Stimulated activated naive B cell treated with anti-CD40 and anti-IgM and Interleukin-4, amounts not matched to agents 10 μg/mL and 1 μg/mL and 100 μg/mL, for 72 hours (primary cell): ENCODE measurements at regions not wholly inside any gene's neighbourhood (a gene's known extent, or its start where the extent isn't known, plus 50 kb on each side); places are given as distances from the start of the nearest gene placed in this dataset.

Source experiments
- ATAC-seq, 2 donors: fragments of 150-1000 bp; cut with Tn5 transposase; replicated peaks; 2 replicates each; pipeline ENCODE4 v1.10.0; 2021; ENCODE audit warnings: moderate library complexity in 1 of 2
- DNase-seq: peaks from one replicate; pipeline ENCODE4 v3.0.0; 2021
- H3K27ac Mint-ChIP-seq: one replicate; pipeline ENCODE4 v1.8.0; 2022; ENCODE audit warnings: mild to moderate bottlenecking, mixed read lengths
- H3K27me3 Mint-ChIP-seq, 2 donors: one replicate each; pipeline ENCODE4 v1.8.0; 2022; ENCODE audit warnings: mixed read lengths in 2 of 2
- H3K36me3 Mint-ChIP-seq, 2 donors: one replicate each; pipeline ENCODE4 v1.8.0; 2022; ENCODE audit warnings: mixed read lengths in 2 of 2, mild to moderate bottlenecking in 1 of 2
- H3K4me1 Mint-ChIP-seq, 2 donors: one replicate each; pipeline ENCODE4 v1.8.0; 2022; ENCODE audit warnings: mixed read lengths in 2 of 2, mild to moderate bottlenecking in 1 of 2
- H3K4me3 Mint-ChIP-seq, 2 donors: one replicate each; pipeline ENCODE4 v1.8.0; 2022; ENCODE audit warnings: mild to moderate bottlenecking in 2 of 2, mixed read lengths in 2 of 2, moderate library complexity in 1 of 2
- H3K9me3 Mint-ChIP-seq, 2 donors: one replicate each; pipeline ENCODE4 v1.8.0; 2022; ENCODE audit warnings: mixed read lengths in 2 of 2, mild to moderate bottlenecking in 1 of 2

DNA sequence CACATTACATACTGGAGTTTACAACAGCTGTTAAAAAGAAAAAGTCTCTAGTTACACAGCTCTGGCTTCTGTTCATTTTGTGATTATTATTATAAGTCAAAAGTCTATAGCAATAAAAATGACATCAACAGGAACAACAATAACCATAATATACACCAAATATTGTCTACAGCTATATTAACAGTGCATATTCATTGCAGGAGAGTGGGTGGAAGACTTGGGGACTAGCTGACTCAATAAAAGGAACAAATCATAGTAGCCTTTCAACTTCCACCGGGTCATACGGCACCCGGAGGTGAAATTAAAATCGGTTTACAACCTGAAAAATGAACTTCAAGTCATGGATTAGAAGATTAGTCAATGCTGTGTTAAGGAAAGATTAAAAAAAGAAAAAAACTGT is 642.1 kb downstream of the SATB2 start:
- DNase-seq, result no peak
- H3K4me1 Mint-ChIP-seq, result no peaks in the 10 kb centered on the region

GRCh38 chr2:198811198-198811597 is 646.5 kb downstream of the SATB2 start:
- H3K9me3 Mint-ChIP-seq, result no peaks in the 10 kb centered on the region
- H3K27me3 Mint-ChIP-seq, result no peaks in the 10 kb centered on the region
- H3K36me3 Mint-ChIP-seq, result no peaks in the 10 kb centered on the region
- H3K4me3 Mint-ChIP-seq, result no peak overlapping the region
- H3K27ac Mint-ChIP-seq, result no peak overlapping the region
- no peaks in the 10 kb centered on the region for H3K4me1 Mint-ChIP-seq
- ATAC-seq (no peak), DNase-seq (no peak)

More for the DNA sequence above, 642.1 kb downstream of the SATB2 start:
- ATAC-seq, result no peak
- no peaks in the 10 kb centered on the region for H3K36me3 Mint-ChIP-seq
- H3K27ac Mint-ChIP-seq, result no peak overlapping the region
- H3K27me3 Mint-ChIP-seq, result no peaks in the 10 kb centered on the region
- no peak overlapping the region for H3K4me3 Mint-ChIP-seq
- H3K9me3 Mint-ChIP-seq, result no peaks in the 10 kb centered on the region

DNA sequence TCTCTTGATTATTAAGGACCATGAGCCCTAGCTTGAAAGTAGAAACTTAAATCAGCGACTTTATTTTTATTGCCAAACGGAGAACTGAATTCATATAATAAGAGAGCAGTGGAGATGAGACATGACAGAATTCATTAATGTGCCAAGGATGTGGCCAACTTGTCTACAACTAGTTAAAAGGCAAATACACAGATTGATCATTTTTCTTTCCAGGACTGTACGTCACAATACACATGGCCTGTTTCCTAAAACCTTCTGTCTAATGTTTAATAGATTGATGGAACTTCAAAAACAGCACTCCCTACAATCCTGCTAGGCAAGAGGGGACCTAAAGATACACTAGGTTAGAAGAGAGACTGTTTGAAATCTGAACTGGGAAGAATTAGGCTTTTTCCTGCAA is 647.8 kb downstream of the SATB2 start:
- no peak for ATAC-seq
- no peaks in the 10 kb centered on the region for H3K36me3 Mint-ChIP-seq

DNA sequence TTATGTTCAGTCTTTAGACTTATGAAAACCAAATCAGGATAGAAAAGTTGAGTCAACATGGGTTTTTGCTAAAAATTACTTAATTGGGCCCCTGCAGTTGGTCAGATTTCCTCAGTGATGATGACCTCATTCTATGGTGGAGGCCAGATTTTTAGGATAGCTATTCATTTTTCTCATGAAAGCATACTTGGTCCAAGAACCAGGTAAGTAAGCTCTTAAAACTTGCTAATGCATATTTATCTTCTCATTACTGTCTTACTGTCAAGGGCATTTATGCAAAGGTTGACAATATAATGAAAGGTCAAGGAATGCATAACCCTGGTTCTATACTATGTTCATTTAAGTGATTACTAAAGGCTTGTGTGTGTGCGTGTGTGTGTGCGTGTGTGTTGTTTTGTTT is 650.6 kb downstream of the SATB2 start:
- Mint-ChIP-seq H3K27me3 (no peaks in the 10 kb centered on the region), H3K4me1 (no peaks in the 10 kb centered on the region), H3K27ac (no peak overlapping the region), H3K9me3 (peaks cover 0 to 2% of the 10 kb centered on the region in 2 donors), H3K4me3 (no peak overlapping the region), H3K36me3 (no peaks in the 10 kb centered on the region)
- DNase-seq, result no peak
- ATAC-seq, result no peak

More for the DNA sequence above, 647.8 kb downstream of the SATB2 start:
- no peak for DNase-seq
- no peaks in the 10 kb centered on the region for H3K4me1 Mint-ChIP-seq
- H3K4me3 Mint-ChIP-seq, result no peak overlapping the region
- H3K27me3 Mint-ChIP-seq, result no peaks in the 10 kb centered on the region
- peaks cover 0 to 2% of the 10 kb centered on the region in 2 donors for H3K9me3 Mint-ChIP-seq
- no peak overlapping the region for H3K27ac Mint-ChIP-seq

GRCh38 chr2:198795419-198795818 is 662.3 kb downstream of the SATB2 start:
- no peak overlapping the region for H3K4me3 Mint-ChIP-seq
- ATAC-seq, result no peak
- no peaks in the 10 kb centered on the region for H3K27me3 Mint-ChIP-seq
- H3K9me3 Mint-ChIP-seq, result no peaks in the 10 kb centered on the region
- H3K4me1 Mint-ChIP-seq, result no peaks in the 10 kb centered on the region
- no peak for DNase-seq
- H3K27ac Mint-ChIP-seq, result no peak overlapping the region
- no peaks in the 10 kb centered on the region for H3K36me3 Mint-ChIP-seq

DNA sequence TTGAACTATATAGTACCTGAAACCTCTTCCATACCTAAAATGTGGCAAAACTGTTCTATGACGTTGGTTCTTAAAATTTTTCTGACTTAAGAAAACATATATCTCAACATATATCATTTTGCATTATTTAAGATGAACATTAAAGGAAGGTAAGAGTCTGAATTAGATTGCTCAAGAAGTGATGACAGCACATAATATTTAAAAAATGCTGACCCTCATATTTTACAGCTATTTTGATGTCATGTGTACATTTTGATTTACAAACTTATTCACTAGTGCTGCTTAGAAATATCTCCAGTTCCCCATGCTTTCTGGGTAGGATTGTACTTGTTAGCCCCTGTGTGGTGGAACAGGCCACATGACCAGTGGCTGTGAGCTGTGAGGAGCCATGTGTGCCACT is 666.1 kb downstream of the SATB2 start:
- no peak for ATAC-seq
- no peaks in the 10 kb centered on the region for H3K9me3 Mint-ChIP-seq

DNA sequence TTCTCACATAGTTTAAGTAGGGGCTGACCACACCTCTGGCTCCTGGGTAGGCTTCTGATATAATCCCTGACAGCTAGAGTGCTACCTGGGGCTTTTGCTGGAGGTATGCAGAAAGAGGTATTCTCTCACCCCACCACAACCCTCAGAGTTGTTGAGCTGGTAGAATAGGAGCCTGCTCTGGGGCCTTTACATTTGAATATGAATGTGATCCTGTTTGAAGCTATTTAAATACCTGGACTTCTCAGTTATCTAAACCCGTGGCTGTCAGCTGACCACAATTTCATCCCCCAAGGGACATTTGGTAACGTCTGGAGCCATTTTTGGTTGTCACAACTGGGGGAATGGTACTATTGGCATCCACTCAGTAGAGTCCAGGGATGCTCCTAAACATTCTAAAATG is 669.1 kb downstream of the SATB2 start:
- no peaks in the 10 kb centered on the region for H3K27me3 Mint-ChIP-seq
- ATAC-seq, result no peak
- H3K27ac Mint-ChIP-seq, result no peak overlapping the region
- no peak overlapping the region for H3K4me3 Mint-ChIP-seq
- H3K4me1 Mint-ChIP-seq, result no peaks in the 10 kb centered on the region
- DNase-seq, result no peak
- H3K9me3 Mint-ChIP-seq, result peaks cover 0 to 6% of the 10 kb centered on the region in 2 donors
- no peaks in the 10 kb centered on the region for H3K36me3 Mint-ChIP-seq

More for the DNA sequence above, 666.1 kb downstream of the SATB2 start:
- H3K36me3 Mint-ChIP-seq, result no peaks in the 10 kb centered on the region
- no peaks in the 10 kb centered on the region for H3K27me3 Mint-ChIP-seq
- no peaks in the 10 kb centered on the region for H3K4me1 Mint-ChIP-seq
- H3K27ac Mint-ChIP-seq, result no peak overlapping the region
- no peak for DNase-seq
- no peak overlapping the region for H3K4me3 Mint-ChIP-seq

GRCh38 chr2:198782734-198783133 is 675.0 kb downstream of the SATB2 start:
- no peak for ATAC-seq

GRCh38 chr2:198776616-198777406 is 680.9 kb downstream of the SATB2 start:
- H3K27me3 Mint-ChIP-seq, result no peaks in the 10 kb centered on the region
- no peaks in the 10 kb centered on the region for H3K36me3 Mint-ChIP-seq
- no peaks in the 10 kb centered on the region for H3K4me1 Mint-ChIP-seq
- no peaks in the 10 kb centered on the region for H3K9me3 Mint-ChIP-seq
- H3K4me3 Mint-ChIP-seq, result no peak overlapping the region
- no peak overlapping the region for H3K27ac Mint-ChIP-seq
- ATAC-seq (no peak), DNase-seq (no peak)

More at GRCh38 chr2:198782734-198783133, 675.0 kb downstream of the SATB2 start:
- Mint-ChIP-seq H3K4me3 (no peak overlapping the region), H3K9me3 (peaks cover 0 to 6% of the 10 kb centered on the region in 2 donors), H3K4me1 (no peaks in the 10 kb centered on the region), H3K27me3 (no peaks in the 10 kb centered on the region), H3K36me3 (no peaks in the 10 kb centered on the region), H3K27ac (no peak overlapping the region)
- DNase-seq, result no peak

- DNase-seq (no peak), ATAC-seq (no peak)
- no peak overlapping the region for H3K4me3 Mint-ChIP-seq
- H3K36me3 Mint-ChIP-seq, result no peaks in the 10 kb centered on the region
- H3K27ac Mint-ChIP-seq, result no peak overlapping the region
- H3K27me3 Mint-ChIP-seq, result no peaks in the 10 kb centered on the region
- no peaks in the 10 kb centered on the region for H3K9me3 Mint-ChIP-seq
- no peaks in the 10 kb centered on the region for H3K4me1 Mint-ChIP-seq
Measured at GRCh38 chr2:198775737-198776136, 682.0 kb downstream of the SATB2 start.

- no peaks in the 10 kb centered on the region for H3K36me3 Mint-ChIP-seq
- ATAC-seq (no peak), DNase-seq (no peak)
- H3K4me1 Mint-ChIP-seq, result no peaks in the 10 kb centered on the region
- no peaks in the 10 kb centered on the region for H3K27me3 Mint-ChIP-seq
- no peak overlapping the region for H3K27ac Mint-ChIP-seq
- no peaks in the 10 kb centered on the region for H3K9me3 Mint-ChIP-seq
- no peak overlapping the region for H3K4me3 Mint-ChIP-seq
Measured at GRCh38 chr2:198774576-198774975, 683.2 kb downstream of the SATB2 start.

DNA sequence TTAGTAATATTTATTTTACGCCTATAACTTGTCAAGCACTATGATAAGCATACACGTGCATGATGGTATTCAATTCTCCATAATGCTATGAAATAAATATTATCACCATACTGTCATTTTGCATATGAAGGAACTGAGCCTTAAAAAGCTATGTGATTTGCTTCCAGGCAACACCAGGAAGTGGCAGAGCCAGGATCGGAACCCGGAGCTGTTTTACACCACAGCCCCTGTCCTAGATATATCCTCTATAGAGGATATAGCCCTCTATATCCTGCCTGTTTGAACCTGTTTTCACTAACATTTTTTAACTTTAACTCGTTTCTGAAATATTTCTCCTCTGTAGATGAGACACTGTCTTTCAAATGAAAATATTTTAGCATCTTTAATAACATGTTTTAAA is 690.0 kb downstream of the SATB2 start:
- DNase-seq (no peak), ATAC-seq (no peak)
- H3K4me1 Mint-ChIP-seq, result no peaks in the 10 kb centered on the region
- no peaks in the 10 kb centered on the region for H3K9me3 Mint-ChIP-seq
- H3K36me3 Mint-ChIP-seq, result no peaks in the 10 kb centered on the region
- H3K27me3 Mint-ChIP-seq, result no peaks in the 10 kb centered on the region
- no peak overlapping the region for H3K27ac Mint-ChIP-seq
- no peak overlapping the region for H3K4me3 Mint-ChIP-seq

DNA sequence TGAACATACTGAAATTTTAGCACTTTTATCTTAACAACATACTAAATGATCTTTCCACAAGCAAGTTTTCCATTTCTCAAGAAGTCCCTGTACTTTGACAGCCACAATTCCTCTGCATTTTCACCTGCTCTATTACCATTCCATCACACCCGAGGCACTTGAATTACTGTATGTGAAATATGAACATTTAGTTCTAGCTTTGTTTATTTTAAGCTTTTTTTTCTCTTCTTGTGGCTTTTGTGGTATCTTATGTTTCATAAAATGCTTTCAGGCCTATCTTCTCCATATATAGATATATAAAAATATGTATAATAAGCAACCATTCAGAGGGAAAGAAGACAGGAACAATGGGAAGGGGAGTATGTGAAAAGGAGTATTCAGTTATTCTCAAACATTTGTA is 693.9 kb downstream of the SATB2 start:
- H3K9me3 Mint-ChIP-seq, result no peaks in the 10 kb centered on the region
- H3K27me3 Mint-ChIP-seq, result no peaks in the 10 kb centered on the region
- DNase-seq (no peak), ATAC-seq (no peak)
- H3K27ac Mint-ChIP-seq, result no peak overlapping the region
- no peak overlapping the region for H3K4me3 Mint-ChIP-seq
- no peaks in the 10 kb centered on the region for H3K4me1 Mint-ChIP-seq
- no peaks in the 10 kb centered on the region for H3K36me3 Mint-ChIP-seq

GRCh38 chr2:198762441-198762840 is 695.3 kb downstream of the SATB2 start:
- no peak for ATAC-seq
- H3K27ac Mint-ChIP-seq, result no peak overlapping the region
- no peaks in the 10 kb centered on the region for H3K36me3 Mint-ChIP-seq
- DNase-seq, result no peak
- H3K4me3 Mint-ChIP-seq, result no peak overlapping the region
- no peaks in the 10 kb centered on the region for H3K4me1 Mint-ChIP-seq
- H3K9me3 Mint-ChIP-seq, result no peaks in the 10 kb centered on the region
- H3K27me3 Mint-ChIP-seq, result no peaks in the 10 kb centered on the region

- no peaks in the 10 kb centered on the region for H3K36me3 Mint-ChIP-seq
- DNase-seq (no peak), ATAC-seq (no peak)
- no peak overlapping the region for H3K4me3 Mint-ChIP-seq
- H3K9me3 Mint-ChIP-seq, result no peaks in the 10 kb centered on the region
- H3K27ac Mint-ChIP-seq, result no peak overlapping the region
- no peaks in the 10 kb centered on the region for H3K4me1 Mint-ChIP-seq
- H3K27me3 Mint-ChIP-seq, result no peaks in the 10 kb centered on the region
Measured at GRCh38 chr2:198757069-198757468, 700.7 kb downstream of the SATB2 start.
